RWPE1 (cell line): ENCODE measurements at regions not wholly inside any gene's neighbourhood (a gene's known extent, or its start where the extent isn't known, plus 50 kb on each side); places are given as distances from the start of the nearest gene placed in this dataset.
A peak's percentile ranks its signal among the peaks of the same experiment; 100 is the strongest.

Source experiments
- CTCF ChIA-PET: fragments of 350-600 bp; sonication (Branson Sonifier 250); formaldehyde crosslinking; extraction: SDS; loops from one replicate; lab custom pipeline; 2021; lab: Yijun Ruan, JAX
- POLR2A ChIA-PET: fragments of 400-600 bp; formaldehyde crosslinking; extraction: SDS; loops from one replicate; lab custom pipeline; 2020; ENCODE audit warnings: antibody characterized with exemption; ENCODE audit not compliant: low non-redundant PET; lab: Yijun Ruan, JAX
- DNase-seq: peaks from one replicate; pipeline ENCODE4 v3.0.0; 2012; ENCODE audit warnings: low spot score
- H3K27ac ChIP-seq: fragments of 450-650 bp; 2 replicates; pipeline ENCODE4 v1.5.1; 2017
- TF ChIP-seq, protein P1 (sequence below): fragments of 450-650 bp; conservative IDR thresholded peaks from 2 replicates; pipeline ENCODE4 v1.5.1; 2017; ENCODE audit warnings: low read depth, mild to moderate bottlenecking

DNA sequence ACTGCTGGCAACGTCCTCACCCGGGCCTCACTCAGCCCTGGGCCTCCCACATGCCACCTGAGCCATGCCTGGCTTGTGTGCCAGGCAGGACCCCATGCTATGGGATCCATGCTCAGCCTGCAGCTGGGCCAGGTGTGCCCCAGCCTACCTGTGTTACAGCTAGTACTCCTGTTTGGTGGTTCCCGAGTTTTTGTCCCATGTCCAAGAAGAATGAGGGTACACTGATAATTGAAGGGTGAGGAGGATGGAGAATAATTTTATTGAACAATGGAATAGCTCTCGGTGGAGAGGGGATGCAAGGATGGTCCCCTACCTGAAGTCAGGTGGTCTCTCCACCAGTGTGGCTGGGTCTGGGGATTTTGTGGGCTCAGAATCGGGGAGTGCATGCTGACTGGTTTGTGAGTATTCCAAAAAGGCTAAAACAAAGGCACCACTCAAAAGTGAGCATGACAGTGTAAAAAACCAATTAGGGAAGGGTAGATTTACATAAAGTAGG lies 137.9 kb downstream of the TNFSF18 start:
- POLR2A ChIA-PET, result no interaction called here
- TF ChIP-seq, protein P1, sequence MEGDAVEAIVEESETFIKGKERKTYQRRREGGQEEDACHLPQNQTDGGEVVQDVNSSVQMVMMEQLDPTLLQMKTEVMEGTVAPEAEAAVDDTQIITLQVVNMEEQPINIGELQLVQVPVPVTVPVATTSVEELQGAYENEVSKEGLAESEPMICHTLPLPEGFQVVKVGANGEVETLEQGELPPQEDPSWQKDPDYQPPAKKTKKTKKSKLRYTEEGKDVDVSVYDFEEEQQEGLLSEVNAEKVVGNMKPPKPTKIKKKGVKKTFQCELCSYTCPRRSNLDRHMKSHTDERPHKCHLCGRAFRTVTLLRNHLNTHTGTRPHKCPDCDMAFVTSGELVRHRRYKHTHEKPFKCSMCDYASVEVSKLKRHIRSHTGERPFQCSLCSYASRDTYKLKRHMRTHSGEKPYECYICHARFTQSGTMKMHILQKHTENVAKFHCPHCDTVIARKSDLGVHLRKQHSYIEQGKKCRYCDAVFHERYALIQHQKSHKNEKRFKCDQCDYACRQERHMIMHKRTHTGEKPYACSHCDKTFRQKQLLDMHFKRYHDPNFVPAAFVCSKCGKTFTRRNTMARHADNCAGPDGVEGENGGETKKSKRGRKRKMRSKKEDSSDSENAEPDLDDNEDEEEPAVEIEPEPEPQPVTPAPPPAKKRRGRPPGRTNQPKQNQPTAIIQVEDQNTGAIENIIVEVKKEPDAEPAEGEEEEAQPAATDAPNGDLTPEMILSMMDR, result no peak
- no peak for DNase-seq
- no peak overlapping the region for H3K27ac ChIP-seq
- CTCF ChIA-PET, result interaction anchor here (0.7 kb wide), 1 partner anchor 295 kb away, joined by 3 read pairs; no protein-coding TSS in a partner anchor

DNA sequence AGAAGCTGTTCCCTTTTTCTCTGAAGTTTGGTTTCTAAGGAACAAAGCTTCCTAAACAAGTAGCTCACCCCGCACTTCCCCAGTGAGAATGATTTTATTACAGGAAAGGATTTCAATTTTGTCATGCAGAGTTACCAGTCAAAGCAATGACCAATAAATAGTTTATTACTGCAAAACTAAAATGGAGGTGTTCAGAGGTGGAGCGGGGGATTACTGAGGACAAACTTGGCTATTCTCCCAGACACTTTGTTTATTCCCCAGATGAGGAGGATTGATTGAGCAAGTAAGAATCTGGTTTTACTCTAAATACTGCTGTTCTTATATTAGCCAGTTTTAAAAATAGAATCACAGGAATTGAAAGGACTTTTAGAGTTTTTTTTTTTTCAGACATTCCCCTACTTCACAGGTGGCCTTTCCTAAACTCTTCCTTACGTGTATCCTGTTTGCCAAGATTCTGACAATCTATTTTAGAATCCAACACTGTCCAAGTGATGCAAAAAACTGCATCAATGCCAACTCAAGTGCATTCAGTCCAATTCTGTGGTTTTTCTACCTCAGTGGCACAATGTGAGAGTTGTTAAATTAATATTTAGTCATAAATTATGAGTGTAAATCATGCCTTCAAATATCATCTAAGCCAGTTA lies 136.1 kb downstream of the TNFSF18 start:
- ChIA-PET CTCF (no interaction called here), POLR2A (no interaction called here)
- no peak overlapping the region for H3K27ac ChIP-seq
- no peak for DNase-seq
- TF ChIP-seq, protein P1, result no peak

DNA sequence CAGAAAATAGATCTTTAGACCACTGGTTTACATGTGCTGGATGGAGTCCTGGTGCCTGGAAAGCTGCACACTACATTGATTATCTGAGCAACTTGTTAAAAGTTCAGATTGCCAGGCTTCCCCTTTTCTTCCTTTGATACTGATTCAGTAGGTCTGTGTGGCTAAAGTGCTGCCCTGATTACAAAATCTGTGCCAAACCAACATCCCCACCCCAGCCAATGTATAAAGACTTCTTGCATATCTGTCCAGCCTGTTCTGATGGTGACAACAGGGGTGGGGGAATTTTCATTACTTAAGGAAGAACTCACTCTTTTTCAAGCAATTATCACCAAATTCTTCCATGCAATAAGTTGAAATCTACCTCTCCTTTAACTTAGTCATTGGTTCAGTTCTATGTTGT lies 135.5 kb downstream of the TNFSF18 start:
- no peak overlapping the region for H3K27ac ChIP-seq
- ChIA-PET CTCF (no interaction called here), POLR2A (no interaction called here)
- TF ChIP-seq, protein P1, result no peak
- DNase-seq, result no peak

DNA sequence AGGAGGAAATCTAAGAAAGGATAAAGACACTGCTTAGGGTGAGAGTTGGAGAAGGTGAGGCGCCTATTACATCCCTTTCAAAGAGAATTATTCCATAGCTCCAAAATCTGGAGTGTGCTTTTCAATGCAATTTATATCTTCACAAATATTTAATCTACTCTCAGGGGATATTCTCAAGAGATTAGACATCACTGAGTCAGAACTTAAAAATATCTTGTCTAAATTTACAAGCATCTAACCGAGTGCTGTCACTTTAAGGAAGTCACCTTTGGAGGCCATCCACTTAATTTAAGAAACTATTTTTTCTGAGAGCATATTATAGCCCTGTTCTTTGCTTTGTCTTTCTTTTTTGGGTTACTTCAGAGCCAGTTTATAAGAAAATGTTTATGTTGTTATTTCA lies 134.6 kb downstream of the TNFSF18 start:
- H3K27ac ChIP-seq, result no peak overlapping the region
- CTCF ChIA-PET, result no interaction called here
- TF ChIP-seq, protein P1, result no peak
- DNase-seq, result no peak
- POLR2A ChIA-PET, result no interaction called here

DNA sequence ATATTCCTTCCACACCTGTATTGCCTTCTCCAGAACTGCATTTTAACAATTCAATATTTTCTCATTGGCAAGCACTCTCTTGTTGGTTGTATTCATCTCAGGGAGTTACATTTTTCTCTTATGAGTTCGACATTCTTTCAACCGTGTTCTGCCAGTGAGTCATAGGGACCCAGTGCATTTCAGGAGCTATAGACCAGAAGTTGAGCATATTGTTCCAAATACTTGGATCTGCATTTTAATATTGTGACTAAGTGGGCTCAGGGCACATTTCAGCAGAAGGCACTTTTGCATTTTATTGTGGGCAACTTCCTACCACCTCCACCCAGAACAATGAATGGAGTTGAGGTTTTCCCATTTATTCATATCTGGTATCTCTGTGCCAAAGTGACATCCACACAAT lies 132.8 kb downstream of the TNFSF18 start:
- POLR2A ChIA-PET, result no interaction called here
- peak; percentile 97 for DNase-seq
- H3K27ac ChIP-seq, result no peak overlapping the region
- TF ChIP-seq, protein P1, result no peak
- CTCF ChIA-PET, result no interaction called here

DNA sequence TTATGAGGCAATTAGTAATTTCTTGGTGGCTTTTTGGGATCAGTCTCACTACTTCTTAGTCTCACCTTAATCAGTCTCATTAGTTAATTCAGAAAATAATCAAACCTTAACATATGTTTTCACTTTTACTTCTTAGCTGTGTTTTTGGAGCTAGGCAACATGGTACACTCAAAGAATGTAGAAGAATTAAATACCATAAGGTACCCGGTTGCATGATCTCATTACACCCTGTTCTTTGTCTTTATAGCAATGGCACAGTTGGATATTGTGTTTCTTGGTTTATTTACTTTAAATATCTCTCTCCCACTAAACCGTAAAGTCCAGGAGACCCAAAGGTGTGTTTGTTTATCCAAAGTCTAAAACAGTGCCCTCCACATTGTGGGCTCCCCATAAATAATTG lies 132.3 kb downstream of the TNFSF18 start:
- POLR2A ChIA-PET, result no interaction called here
- H3K27ac ChIP-seq, result no peak overlapping the region

More for the DNA sequence above, 132.3 kb downstream of the TNFSF18 start:
- TF ChIP-seq, protein P1, result no peak
- no peak for DNase-seq
- CTCF ChIA-PET, result no interaction called here
